ENCODE measurements at regions not wholly inside any gene's neighbourhood (a gene's known extent, or its start where the extent isn't known, plus 50 kb on each side); places are given as distances from the start of the nearest gene placed in this dataset.

DNA sequence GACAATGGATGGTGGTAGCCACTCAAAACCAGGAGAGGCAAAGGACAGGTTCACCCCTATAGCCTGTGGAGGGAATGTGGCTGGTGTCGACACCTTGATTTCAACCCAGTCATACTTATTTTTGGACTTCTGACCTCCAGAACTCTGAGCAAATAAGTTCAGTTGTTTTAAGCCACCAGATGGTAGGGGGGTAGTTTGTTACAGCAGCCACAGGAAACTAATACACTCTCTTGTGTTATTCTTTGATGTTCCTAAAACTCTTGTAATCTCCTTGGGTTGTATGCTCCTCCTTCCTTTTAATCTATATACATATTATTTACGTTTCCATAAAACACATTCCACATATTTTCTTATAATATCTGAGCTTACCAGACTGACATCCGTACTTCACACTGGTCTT is 65.9 kb downstream of the ZBTB18 start:
- no peak overlapping the region for H3K4me3 ChIP-seq
- H3K27ac ChIP-seq = no peak overlapping the region
- H3K4me1 ChIP-seq (replicated peaks; ENCODE audit: insufficient read depth) = peaks cover 19% of the 10 kb centered on the region
- POLR2A ChIA-PET (ENCODE audit: unreplicated experiment) = no interaction called here
- no peaks in the 10 kb centered on the region for H3K9me2 ChIP-seq (ENCODE audit: insufficient read depth)
- H3K36me3 ChIP-seq (ENCODE audit: low read depth) = no peaks in the 10 kb centered on the region
- H3K79me2 ChIP-seq (ENCODE audit: low read depth) = no peaks in the 10 kb centered on the region
- intact Hi-C loops (cut with micrococcal nuclease; ENCODE audit: unreplicated experiment) = loop anchor here (10.0 kb wide), 1 partner anchor 98 kb away; no protein-coding TSS in a partner anchor
- BruUV-seq (replicated peaks) = no TSS peak
- no peak overlapping the region for H2AFZ ChIP-seq
- CTCF ChIA-PET = no interaction called here
- H3K4me2 ChIP-seq = no peak overlapping the region
- TF ChIP-seq EZH2 (IDR thresholded peaks at IDR 0.05; ENCODE audit: low read depth) = no peak
- no peaks in the 10 kb centered on the region for H4K20me1 ChIP-seq (ENCODE audit: insufficient read depth)
- H3K27me3 ChIP-seq (ENCODE audit: insufficient read depth, low read depth) = no peaks in the 10 kb centered on the region
- no peaks in the 10 kb centered on the region for H3K9me3 ChIP-seq (ENCODE audit: insufficient read depth, low read depth)
- no peaks in the 10 kb centered on the region for H3F3A ChIP-seq (ENCODE audit: insufficient read depth, low read depth)
- DNase-seq = no peak

GRCh38 chr1:244118109-244118761 is 67.2 kb downstream of the ZBTB18 start:
- Histone ChIP-seq H3K27ac (no peak overlapping the region), H3F3A (ENCODE audit: insufficient read depth, low read depth) (no peaks in the 10 kb centered on the region), H3K4me1 (replicated peaks; ENCODE audit: insufficient read depth) (peaks cover 6% of the 10 kb centered on the region), H3K9me2 (ENCODE audit: insufficient read depth) (no peaks in the 10 kb centered on the region), H3K79me2 (ENCODE audit: low read depth) (no peaks in the 10 kb centered on the region), H3K4me3 (no peak overlapping the region), H2AFZ (no peak overlapping the region), H3K4me2 (no peak overlapping the region), H3K36me3 (ENCODE audit: low read depth) (no peaks in the 10 kb centered on the region), H3K9me3 (ENCODE audit: insufficient read depth, low read depth) (no peaks in the 10 kb centered on the region), H3K27me3 (ENCODE audit: insufficient read depth, low read depth) (no peaks in the 10 kb centered on the region), H4K20me1 (ENCODE audit: insufficient read depth) (no peaks in the 10 kb centered on the region)
- intact Hi-C loops (cut with micrococcal nuclease; ENCODE audit: unreplicated experiment) = loop anchor here (10.0 kb wide), 1 partner anchor 97 kb away; no protein-coding TSS in a partner anchor
- no peak for DNase-seq
- ChIA-PET POLR2A (ENCODE audit: unreplicated experiment) (no interaction called here), CTCF (no interaction called here)
- TF ChIP-seq, protein P1, sequence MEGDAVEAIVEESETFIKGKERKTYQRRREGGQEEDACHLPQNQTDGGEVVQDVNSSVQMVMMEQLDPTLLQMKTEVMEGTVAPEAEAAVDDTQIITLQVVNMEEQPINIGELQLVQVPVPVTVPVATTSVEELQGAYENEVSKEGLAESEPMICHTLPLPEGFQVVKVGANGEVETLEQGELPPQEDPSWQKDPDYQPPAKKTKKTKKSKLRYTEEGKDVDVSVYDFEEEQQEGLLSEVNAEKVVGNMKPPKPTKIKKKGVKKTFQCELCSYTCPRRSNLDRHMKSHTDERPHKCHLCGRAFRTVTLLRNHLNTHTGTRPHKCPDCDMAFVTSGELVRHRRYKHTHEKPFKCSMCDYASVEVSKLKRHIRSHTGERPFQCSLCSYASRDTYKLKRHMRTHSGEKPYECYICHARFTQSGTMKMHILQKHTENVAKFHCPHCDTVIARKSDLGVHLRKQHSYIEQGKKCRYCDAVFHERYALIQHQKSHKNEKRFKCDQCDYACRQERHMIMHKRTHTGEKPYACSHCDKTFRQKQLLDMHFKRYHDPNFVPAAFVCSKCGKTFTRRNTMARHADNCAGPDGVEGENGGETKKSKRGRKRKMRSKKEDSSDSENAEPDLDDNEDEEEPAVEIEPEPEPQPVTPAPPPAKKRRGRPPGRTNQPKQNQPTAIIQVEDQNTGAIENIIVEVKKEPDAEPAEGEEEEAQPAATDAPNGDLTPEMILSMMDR (conservative IDR thresholded peaks at IDR 0.05) = no peak
- no peak for TF ChIP-seq EZH2 (IDR thresholded peaks at IDR 0.05; ENCODE audit: low read depth)
- BruUV-seq (replicated peaks) = no TSS peak

- ChIA-PET POLR2A (ENCODE audit: unreplicated experiment) (no interaction called here), CTCF (no interaction called here)
- Histone ChIP-seq H3K9me2 (ENCODE audit: insufficient read depth) (no peaks in the 10 kb centered on the region; the same call in 1 of the 2 replicates), H3K27me3 (ENCODE audit: insufficient read depth, low read depth) (no peaks in the 10 kb centered on the region), H3K9me3 (ENCODE audit: insufficient read depth, low read depth) (no peaks in the 10 kb centered on the region), H4K20me1 (ENCODE audit: insufficient read depth) (no peaks in the 10 kb centered on the region), H2AFZ (no peak overlapping the region), H3K4me1 (replicated peaks; ENCODE audit: insufficient read depth) (no peaks in the 10 kb centered on the region), H3K4me3 (no peak overlapping the region), H3K4me2 (no peak overlapping the region), H3K27ac (no peak overlapping the region), H3F3A (ENCODE audit: insufficient read depth, low read depth) (no peaks in the 10 kb centered on the region), H3K36me3 (ENCODE audit: low read depth) (no peaks in the 10 kb centered on the region), H3K79me2 (ENCODE audit: low read depth) (no peaks in the 10 kb centered on the region)
- no peak for TF ChIP-seq EZH2 (IDR thresholded peaks at IDR 0.05; ENCODE audit: low read depth)
- TF ChIP-seq, protein P1 (conservative IDR thresholded peaks at IDR 0.05) = no peak
- intact Hi-C loops (cut with micrococcal nuclease; ENCODE audit: unreplicated experiment) = no loop called here
- no peak for DNase-seq
- BruUV-seq (replicated peaks) = no TSS peak
These were observed 77.7 kb downstream of the ZBTB18 start for GRCh38 chr1:244128591-244129383.

Data from PC-9 (cell line).